HG02571 (cell line): ENCODE measurements at regions not wholly inside any gene's neighbourhood (a gene's known extent, or its start where the extent isn't known, plus 50 kb on each side); places are given as distances from the start of the nearest gene placed in this dataset.

Source experiments
- ATAC-seq: cut with Tn5 transposase; IDR thresholded peaks from one replicate; pipeline ENCODE4 v1.9.1; 2021; ENCODE audit warnings: mild to moderate bottlenecking, moderate library complexity; ENCODE audit not compliant: unreplicated experiment

DNA sequence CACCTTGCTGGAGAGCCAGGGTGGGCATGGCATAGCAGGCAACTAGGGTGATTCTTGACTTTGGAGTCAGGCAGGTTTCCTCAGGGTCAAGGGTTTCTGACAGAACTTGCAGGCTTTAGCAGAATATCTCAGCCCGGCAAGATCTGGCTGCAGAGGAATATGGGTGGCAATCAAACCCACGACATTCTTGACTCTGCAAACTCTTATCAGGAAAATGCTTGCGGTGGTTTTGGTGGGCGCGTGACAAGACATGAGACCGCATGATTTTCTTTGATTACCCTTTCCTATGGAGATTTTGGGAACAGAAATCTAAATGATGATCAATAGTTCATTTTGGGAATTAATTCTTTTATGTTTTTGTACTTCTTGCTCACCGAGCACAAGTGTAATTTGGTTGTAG is 449.5 kb downstream of the VRK1 start:
- ATAC-seq = no peak

DNA sequence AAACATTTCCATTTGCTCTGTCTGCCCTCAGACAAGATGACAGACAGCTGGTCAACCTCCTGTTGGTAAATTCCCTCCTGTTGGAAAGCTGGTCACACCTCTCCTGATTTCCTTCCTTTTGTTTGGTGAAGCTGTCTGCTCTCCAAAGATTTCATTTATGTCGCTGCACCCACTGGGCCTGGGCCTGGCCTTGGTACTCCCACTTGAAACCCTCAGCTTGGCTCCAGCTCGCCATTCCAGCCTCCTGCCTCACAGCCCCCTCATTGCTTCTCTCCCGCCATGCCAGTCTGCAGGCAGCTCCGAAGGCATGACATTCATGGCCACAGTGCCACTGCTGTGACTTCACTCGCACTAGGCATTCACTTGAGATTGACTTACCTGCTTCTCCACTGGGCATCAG is 451.8 kb downstream of the VRK1 start:
- no peak for ATAC-seq

DNA sequence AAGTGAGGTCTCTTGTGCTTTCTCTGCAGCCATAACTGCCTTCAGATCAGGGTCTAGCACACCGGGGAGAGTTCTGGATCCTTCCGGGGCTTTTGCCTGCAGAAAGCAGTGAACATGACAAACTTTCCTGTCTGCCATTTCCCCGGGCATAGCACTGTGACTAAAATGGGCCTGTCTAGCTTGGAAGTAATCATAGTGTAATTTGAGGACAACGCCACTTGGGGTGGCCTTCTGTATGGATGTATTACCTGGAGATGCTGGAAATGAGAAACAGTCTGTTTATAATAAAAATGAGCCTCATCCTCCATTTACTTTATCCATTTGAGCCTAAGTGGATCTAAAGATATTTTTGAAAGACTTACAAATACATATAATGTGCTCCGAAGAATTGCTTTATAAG is 453.7 kb downstream of the VRK1 start:
- ATAC-seq = no peak

GRCh38 chr14:97251491-97252155 is 454.4 kb downstream of the VRK1 start:
- no peak for ATAC-seq

- no peak for ATAC-seq
Measured at GRCh38 chr14:97253756-97254155, 456.6 kb downstream of the VRK1 start.

DNA sequence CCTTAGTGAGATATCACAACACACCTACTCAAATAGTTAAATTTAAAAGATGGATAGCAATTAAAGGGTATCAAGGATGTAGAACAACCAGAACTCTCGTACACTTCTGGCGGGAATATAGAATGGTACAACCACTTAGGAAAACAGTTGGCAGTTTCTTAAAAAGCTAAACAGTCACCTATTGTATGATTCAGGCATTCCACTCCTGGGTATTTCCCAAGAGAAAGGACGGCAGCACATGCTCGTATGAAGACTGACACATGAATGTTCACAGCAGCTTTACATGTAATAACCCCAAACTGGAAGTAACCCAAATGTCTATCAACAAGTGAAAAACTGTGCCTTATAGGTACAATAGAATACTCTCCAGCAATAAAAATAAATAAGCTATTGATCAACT is 465.2 kb downstream of the VRK1 start:
- no peak for ATAC-seq

DNA sequence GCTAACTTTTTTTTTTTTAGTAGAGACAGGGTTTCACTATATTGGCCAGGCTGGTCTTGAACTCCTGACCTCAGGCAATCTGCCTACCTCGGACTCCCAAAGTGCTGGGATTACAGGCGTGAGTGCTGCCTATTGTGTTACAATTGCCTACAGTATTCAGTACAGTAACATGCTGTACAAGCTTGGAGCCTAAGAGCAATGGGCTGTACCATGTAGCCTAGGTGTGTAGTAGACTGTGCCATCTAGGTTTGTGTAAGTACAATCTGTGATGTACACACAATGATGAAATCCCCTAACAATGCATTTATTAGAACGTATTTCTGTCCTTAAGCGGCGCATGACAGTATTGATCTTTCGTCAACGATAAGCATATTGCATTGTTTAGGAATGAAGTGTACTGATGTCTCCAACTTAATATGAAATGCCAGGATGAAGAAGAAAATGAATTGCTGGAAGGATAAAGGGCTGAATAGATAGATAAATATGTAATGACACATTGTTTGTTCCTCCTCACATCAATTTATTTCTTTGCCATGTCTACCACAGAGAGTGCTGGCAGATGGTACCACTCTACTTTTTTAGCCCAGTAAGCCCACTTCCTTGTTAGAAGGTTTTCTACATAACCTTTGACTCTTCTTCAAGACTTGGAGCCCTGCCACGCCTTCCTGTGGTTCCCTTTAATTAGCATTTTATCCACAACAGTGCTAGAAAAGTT is 467.5 kb downstream of the VRK1 start:
- no peak for ATAC-seq

DNA sequence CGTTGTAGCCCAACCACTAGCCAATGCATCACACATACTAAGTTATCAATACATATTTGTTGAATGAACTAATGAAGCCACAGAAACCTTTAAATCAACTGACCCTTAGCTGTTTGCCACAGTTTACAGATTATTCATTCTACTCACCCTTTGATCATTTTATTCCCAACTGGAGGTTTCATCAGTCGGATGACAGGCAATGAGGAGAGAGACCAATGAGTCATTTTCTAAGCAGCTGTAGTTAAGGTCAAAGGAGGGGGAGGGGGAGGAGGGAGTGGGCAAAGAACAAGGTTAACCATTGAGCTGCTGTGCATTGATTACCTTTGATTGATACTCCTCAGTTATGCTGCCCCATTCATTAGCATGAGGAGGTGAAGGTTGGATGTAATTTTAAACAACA is 469.5 kb downstream of the VRK1 start:
- ATAC-seq = no peak

- no peak for ATAC-seq
Measured at GRCh38 chr14:97267509-97267908, 470.3 kb downstream of the VRK1 start.

DNA sequence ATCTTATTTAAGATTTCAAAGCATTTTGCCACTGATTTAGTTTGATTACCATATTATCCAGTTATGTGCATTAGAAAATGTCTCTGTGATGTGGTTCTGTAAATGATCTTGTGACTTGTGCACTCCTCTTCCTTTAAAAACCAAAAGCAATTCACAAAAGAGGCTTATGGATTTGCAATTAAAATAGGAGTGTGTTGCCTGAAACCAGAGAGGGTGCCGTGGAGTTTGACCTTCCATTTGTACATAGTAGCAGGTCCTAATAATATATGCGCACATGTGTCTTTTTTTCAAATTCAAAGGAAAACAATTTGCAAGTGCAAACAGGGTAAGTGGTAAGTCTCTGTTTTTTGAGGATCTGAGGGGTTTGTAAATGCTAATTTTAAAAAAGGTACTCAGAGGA is 470.9 kb downstream of the VRK1 start:
- ATAC-seq = no peak

DNA sequence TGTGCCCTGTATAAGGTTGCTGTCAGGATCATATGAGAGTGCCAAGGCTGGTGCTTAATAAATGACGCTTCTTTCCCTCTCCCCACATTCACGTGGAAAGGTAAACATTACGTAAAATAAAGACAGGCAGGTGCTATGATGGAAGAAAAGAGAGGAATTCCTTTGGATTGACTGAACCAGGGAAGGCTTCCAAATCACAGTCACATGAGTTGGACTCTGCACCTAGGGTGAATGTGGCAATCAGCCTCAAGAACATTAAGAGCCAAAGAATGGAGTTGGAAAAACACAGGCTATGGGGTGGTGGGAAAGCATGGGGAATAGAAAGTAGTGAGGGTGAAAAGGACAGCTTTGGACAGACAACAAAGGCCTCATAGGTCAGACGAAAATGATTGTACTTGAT is 473.1 kb downstream of the VRK1 start:
- no peak for ATAC-seq

GRCh38 chr14:97271451-97271960 is 474.3 kb downstream of the VRK1 start:
- no peak for ATAC-seq

DNA sequence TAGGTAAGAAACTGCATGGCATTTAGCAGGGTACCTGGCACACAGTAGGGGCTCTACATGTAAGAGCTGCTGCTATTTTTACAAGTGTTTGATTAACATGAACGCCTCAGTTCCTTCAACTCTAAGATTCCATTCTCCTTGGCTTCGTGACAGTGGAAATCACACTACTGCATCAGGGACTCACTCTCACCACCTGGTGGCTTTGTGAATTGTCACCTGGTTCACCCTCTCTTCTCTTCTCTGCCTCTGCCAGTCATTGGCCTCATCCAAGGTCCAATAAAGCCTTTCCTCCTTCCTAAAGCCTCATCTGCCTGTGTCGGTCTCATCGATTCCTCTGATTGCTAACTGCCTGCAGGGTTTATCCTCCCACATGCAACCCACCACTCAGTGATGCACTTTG is 476.4 kb downstream of the VRK1 start:
- ATAC-seq = no peak

DNA sequence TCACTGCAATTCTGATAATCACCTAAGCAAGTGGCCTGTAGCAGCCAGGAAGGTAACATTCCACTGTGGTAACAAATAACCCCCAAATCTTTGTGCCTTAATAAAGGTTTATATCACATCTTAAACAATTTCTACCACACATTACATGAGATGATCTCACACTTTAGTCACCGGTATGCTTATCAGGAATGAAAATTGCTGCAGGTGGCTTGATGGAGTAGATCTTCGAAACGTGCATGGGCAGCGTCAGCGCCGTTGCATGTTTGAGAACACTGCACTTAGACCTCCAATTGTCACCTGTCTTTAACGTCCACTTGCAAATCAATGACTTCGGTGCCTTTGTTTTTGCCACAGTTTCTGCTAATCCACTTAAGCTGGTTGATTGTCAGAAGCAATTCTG is 477.4 kb downstream of the VRK1 start:
- ATAC-seq = no peak

GRCh38 chr14:97275276-97275675 is 478.1 kb downstream of the VRK1 start:
- ATAC-seq = no peak

DNA sequence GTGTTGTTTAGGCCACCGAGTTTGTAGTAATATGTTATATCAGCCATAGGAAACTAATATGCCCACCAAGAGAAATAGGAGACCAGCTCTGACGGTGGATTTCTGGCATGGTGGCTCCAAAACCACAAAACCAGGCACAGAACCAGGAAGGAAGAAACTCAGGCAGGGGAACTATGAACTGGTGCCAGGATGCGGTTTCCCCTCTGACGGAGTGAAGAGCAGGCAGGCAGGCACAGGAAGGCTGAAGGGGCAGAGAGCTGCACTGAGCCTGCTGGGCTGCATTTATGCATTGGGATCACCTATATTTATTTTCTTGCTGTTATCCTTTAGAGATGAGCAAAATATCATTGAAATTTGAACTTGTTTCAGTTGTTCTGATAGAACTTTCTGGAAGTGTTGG is 479.4 kb downstream of the VRK1 start:
- ATAC-seq = no peak

DNA sequence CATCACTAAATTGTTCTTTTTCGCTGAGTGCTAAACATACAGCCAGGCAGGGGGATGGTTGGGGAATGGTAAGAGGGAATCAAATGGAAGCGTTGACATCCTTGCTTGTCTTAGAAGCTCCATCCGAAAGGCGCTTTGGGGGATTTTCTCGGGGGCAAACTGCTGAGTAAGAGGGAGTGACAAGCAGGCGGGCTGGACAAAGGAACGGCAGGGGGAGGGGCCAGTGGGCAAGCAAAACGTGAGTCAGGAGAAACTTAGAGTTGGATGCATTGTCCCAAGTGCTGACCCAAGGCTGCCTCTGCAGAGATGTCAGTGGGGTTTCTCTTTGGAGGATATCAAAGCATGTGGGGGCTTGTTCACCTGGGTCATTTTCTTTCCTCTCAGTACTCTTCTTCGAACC is 480.5 kb downstream of the VRK1 start:
- ATAC-seq = no peak

DNA sequence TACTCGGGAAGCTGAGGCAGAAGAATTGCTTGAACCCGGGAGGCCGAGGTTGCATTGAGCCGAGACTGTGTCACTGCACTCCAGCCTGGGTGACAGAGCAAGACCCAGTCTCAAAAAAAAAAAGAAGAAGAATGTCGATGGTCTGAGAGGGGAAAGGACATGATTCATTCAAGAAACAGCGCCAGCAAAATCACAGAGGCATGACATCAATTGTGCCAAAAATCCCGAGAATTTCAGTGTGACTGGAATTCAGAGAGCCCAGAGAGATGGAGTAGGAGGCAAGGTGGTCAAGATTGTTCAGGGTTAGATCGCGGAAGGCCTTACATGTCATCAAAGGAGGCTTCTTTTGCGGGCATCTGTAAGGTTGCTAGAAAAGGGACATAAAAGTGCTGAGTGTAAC is 483.3 kb downstream of the VRK1 start:
- no peak for ATAC-seq

DNA sequence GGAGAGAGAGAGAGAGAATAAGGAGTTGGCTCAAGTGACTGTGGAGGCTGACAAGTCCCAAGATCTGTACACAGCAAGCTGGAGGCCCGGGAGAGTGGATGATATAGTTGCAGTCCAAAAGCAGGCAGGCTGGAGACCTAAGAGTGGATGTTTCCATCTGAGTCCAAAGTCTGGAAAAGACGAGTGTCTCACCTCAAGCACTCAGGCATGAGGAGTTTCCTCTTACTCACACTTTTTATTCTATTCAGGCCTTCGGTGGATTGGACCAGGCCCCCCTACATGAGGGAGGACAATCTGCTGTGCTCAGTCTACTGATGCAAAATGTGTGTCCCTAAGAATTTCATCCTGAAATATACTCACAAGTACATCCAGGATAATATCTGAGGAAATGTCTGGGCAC is 484.6 kb downstream of the VRK1 start:
- ATAC-seq = no peak

DNA sequence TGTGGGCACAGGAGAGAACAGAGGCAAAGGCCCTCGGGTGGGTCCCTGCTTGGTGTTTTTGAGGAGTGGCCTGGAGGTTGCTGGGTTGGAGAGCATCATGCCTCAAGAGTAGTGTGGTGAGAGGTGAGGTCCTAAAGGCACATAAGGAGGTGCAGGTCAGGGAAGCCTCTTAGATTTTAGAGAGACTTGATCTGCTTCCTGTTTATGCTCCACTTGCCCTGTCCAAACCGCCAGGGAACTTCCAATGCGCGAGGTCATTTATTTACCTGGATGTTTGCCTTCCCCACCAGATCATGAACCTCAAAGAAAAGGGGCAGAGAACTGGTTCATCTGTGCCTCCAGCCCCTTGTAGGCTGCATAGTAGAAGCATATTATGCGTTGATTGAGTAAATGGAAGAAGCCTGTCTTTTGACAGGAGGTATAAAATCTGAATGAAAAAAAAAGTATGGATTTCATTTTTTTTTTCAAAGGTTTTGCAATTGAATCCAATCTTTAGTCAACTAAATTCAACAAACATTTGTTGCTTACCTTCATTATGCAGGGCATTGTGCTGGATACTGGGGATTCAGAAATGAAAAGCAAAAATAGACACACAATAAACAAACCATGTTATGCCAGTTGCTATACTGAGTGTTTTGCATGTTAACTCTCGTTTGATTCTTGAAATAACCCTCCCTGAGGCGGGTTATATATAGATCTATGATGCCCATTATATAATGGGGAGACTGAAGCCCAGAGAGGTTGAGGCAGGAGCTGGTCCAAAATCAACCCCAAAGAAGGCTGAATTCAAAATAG is 485.2 kb downstream of the VRK1 start:
- no peak for ATAC-seq

DNA sequence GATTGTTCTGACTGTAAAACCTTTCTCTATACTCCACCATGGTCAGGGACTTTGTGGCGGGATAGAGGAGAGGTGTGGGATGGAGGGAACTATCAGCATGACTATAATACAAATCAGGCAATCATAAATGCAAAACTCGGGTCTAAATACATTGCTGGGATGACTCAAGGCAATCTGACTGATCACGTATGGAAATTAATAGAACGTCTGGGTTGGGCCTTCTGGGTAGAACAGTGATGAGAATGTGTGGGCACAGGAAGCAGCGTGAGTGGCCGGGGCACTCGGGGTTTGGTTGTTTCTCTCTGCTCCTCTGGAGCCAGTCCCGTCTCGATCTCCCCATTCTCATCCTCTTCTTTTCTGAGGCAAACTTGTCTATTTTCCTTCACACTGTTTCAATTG is 485.8 kb downstream of the VRK1 start:
- ATAC-seq = no peak

DNA sequence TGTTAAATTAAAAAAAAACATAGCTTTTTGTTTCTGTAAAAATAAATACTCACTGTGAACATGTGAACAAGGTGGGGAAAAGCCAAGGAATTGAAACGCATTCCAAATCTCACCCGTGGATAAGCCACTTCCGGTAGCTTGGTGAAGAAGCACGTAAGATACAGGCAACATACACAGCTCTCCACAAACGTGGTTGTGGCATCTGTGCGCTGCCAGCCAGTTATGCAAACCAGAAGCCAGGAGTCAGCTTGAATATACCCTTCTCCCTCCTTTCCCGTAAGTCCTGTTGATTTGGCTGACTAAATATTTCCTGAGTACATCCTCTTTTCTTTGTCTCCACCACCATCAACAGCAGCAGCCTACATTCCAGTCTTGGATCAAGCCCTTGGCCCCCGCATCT is 486.2 kb downstream of the VRK1 start:
- ATAC-seq = no peak
